MV-4-11 (cell line): ENCODE measurements at regions not wholly inside any gene's neighbourhood (a gene's known extent, or its start where the extent isn't known, plus 50 kb on each side); places are given as distances from the start of the nearest gene placed in this dataset.
"Not testable (repeated sequence)": the region's sequence is repeated elsewhere in the genome, so short reads cannot be mapped to it uniquely, and the experiment has no call there.

Experiments used
- DNase-seq: peaks from one replicate; lab custom pipeline; 2025; lab: John Stamatoyannopoulos, UW

DNA sequence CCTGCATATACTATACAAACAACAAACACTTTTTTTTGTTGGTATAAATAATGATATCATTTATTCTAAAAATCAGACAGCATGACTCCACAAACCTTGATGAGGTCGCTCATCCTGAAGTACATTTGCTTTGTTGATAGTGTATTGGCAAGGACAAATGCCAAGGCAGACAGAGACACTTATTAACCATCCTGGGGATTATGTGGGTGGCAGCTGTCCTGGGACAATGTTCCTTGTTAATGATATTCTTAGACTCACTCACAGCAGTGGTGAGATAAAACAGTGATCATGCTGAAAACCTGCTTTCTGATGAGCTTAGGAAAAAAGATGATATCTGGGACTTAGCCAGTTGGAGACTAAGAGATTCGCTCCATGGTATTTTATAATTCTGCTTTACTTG lies 85.4 kb upstream of the OGFRL1 start:
- DNase-seq = no peak

DNA sequence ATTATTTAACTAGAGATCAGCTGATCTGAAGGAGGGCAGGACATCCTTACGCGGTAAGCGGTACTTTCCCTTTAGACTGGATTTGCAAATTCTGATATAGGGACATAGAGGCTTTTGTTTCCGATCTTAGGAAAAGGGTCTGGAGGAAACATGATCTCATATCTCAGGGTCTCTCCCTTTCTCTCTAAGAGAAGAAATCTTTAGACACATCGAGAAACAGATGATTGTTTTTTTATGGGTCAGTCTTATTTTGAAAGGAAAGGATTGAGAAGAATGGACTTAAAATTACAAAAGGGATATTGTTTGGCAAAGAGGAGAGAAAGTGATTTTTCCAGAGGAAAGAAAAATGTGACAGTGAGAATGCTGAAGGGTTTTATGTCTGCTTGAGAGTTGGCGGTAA lies 83.9 kb upstream of the OGFRL1 start:
- no peak for DNase-seq

- no peak for DNase-seq
Measured at GRCh38 chr6:71205336-71205956, 83.2 kb upstream of the OGFRL1 start.

GRCh38 chr6:71206089-71206488 lies 82.5 kb upstream of the OGFRL1 start:
- DNase-seq = no peak

GRCh38 chr6:71209206-71209605 lies 79.4 kb upstream of the OGFRL1 start:
- no peak for DNase-seq

DNA sequence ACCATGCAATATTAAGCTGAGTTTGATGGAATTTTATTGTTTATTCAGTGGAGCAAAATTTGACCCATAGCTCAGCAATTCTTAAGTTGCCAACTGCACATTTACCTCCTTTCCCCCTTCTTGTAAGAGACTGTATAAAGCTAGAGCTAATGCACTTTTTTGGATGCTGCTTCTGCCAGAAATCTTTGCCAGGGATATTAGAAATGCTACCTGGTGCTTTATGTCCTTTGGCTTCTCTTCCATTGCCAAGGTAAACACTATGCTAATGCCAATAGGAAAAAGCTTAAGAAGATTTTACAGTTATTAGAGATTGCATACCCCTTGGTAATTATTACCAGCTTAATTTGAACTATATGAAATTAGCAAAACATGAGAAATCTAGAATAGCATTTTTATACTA lies 79.0 kb upstream of the OGFRL1 start:
- DNase-seq = no peak

DNA sequence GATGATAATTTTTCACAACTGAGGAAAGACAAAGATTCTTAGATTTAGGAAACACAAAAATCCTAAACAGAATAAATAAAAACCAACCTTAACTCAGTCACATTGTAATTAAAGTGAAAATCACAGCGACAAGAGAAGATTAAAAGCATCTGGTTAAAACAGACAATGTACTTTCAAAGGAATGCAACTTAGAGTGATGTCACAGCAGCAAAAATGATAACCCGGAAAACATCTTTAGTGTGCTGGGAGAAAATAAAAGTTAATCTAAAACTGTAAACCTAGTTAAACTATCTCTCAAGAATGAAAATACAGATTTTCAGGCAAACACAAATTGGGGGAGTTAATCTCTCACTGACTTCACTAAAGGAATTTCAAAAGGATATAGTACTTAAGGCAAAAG lies 76.8 kb upstream of the OGFRL1 start:
- DNase-seq = no peak

GRCh38 chr6:71220466-71220865 lies 68.1 kb upstream of the OGFRL1 start:
- DNase-seq = no peak

GRCh38 chr6:71222671-71223070 lies 65.9 kb upstream of the OGFRL1 start:
- no peak for DNase-seq

DNA sequence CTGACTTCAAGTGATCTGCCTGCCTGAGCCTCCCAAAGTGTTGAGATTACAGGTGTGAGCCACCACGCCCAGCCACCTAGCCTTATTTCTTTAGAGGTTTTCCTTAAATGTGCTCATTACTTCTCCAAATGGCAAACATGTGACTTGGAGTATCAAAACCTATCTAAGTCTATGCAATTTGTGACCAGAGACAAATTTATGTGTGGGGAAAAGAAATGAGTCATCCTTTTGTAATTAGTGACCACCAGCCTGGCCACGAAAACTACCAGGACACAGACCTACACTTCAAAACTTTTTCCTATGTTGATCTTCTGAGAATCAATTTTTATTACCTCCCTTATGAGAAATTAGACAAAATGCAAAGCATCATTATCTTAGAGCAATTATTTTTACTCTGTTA lies 64.6 kb upstream of the OGFRL1 start:
- DNase-seq = no peak

GRCh38 chr6:71226151-71226550 lies 62.5 kb upstream of the OGFRL1 start:
- DNase-seq = no peak

- peak; percentile 76 for DNase-seq
Measured at GRCh38 chr6:71228461-71229041, 60.1 kb upstream of the OGFRL1 start.

- no peak for DNase-seq
Measured at GRCh38 chr6:71229477-71229876, 59.1 kb upstream of the OGFRL1 start.

DNA sequence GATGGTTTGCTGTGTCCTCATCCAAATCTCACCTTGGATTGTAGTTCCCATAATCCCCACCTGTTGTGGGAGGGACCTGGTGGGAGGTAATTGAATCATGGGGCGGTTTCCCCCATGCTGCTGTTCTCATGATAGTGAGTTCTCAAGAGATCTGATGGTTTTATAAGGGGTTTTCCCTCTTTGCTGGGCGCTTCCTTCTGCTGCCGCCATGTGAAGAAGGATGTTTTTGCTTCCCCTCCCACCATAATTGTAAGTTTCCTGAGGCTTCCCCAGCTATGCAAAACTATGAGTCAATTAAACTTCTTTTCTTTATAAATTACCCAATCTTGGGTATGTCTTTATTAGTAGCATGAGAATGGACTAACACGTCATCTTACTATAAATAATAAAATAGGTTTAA lies 55.7 kb upstream of the OGFRL1 start:
- DNase-seq = not testable (repeated sequence)

GRCh38 chr6:71236926-71237434 lies 51.6 kb upstream of the OGFRL1 start:
- DNase-seq = peak; percentile 26

DNA sequence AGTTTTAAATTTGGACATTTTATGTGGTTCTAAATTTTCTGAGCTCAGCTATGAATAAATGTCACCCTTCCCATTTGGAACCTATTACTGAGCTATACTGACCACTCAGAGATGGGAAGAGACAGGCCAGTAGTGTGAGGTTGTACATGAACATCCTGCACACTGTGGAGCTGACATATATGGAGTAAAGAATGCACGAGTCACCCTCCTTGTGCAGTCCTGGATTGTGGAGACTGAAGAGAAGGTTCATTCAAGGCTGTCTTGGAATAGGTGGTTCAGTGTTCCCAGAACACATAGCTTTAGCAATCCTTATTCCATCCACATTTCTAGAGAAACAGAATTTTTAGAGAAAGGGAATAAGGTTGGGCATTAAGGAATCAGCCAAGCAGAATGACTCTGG lies 50.3 kb upstream of the OGFRL1 start:
- no peak for DNase-seq
